ENCODE measurements at regions not wholly inside any gene's neighbourhood (a gene's known extent, or its start where the extent isn't known, plus 50 kb on each side); places are given as distances from the start of the nearest gene placed in this dataset.

GRCh38 chrX:39912126-39912525 lies 185.6 kb downstream of the BCOR start:
- TF ChIP-seq CTCF (IDR thresholded peaks at IDR 0.05; ENCODE audit: low read depth, low read length, missing control alignments), result no peak
- in situ Hi-C loops (cut with HindIII; ENCODE audit: low sequenced_read_pairs), result no loop called here
- no peak for DNase-seq (ENCODE audit: low read depth)
- H3K4me3 ChIP-seq (ENCODE audit: low read depth, low read length), result no peak overlapping the region

- in situ Hi-C loops (cut with HindIII; ENCODE audit: low sequenced_read_pairs), result no loop called here
- H3K4me3 ChIP-seq (ENCODE audit: low read depth, low read length), result no peak overlapping the region
- DNase-seq (ENCODE audit: low read depth), result no peak
- TF ChIP-seq CTCF (IDR thresholded peaks at IDR 0.05; ENCODE audit: low read depth, low read length, missing control alignments), result no peak
Observed at GRCh38 chrX:39915081-39915480, 182.7 kb downstream of the BCOR start.

- in situ Hi-C loops (cut with HindIII; ENCODE audit: low sequenced_read_pairs), result no loop called here
- no peak overlapping the region for H3K4me3 ChIP-seq (ENCODE audit: low read depth, low read length)
- DNase-seq (ENCODE audit: low read depth), result no peak
- TF ChIP-seq CTCF (IDR thresholded peaks at IDR 0.05; ENCODE audit: low read depth, low read length, missing control alignments), result no peak
Observed at GRCh38 chrX:39915596-39915995, 182.2 kb downstream of the BCOR start.

- TF ChIP-seq CTCF (IDR thresholded peaks at IDR 0.05; ENCODE audit: low read depth, low read length, missing control alignments), result no peak
- DNase-seq (ENCODE audit: low read depth), result no peak
- H3K4me3 ChIP-seq (ENCODE audit: low read depth, low read length), result no peak overlapping the region
- in situ Hi-C loops (cut with HindIII; ENCODE audit: low sequenced_read_pairs), result no loop called here
Observed at GRCh38 chrX:39921838-39922237, 175.9 kb downstream of the BCOR start.

- TF ChIP-seq CTCF (IDR thresholded peaks at IDR 0.05; ENCODE audit: low read depth, low read length, missing control alignments), result no peak
- in situ Hi-C loops (cut with HindIII; ENCODE audit: low sequenced_read_pairs), result no loop called here
- no peak for DNase-seq (ENCODE audit: low read depth)
- no peak overlapping the region for H3K4me3 ChIP-seq (ENCODE audit: low read depth, low read length)
Observed at GRCh38 chrX:39922488-39922887, 175.3 kb downstream of the BCOR start.

GRCh38 chrX:39922926-39923325 lies 174.8 kb downstream of the BCOR start:
- no peak overlapping the region for H3K4me3 ChIP-seq (ENCODE audit: low read depth, low read length)
- no peak for DNase-seq (ENCODE audit: low read depth)
- in situ Hi-C loops (cut with HindIII; ENCODE audit: low sequenced_read_pairs), result no loop called here
- no peak for TF ChIP-seq CTCF (IDR thresholded peaks at IDR 0.05; ENCODE audit: low read depth, low read length, missing control alignments)

GRCh38 chrX:39927380-39927779 lies 170.4 kb downstream of the BCOR start:
- no peak for TF ChIP-seq CTCF (IDR thresholded peaks at IDR 0.05; ENCODE audit: low read depth, low read length, missing control alignments)
- no peak overlapping the region for H3K4me3 ChIP-seq (ENCODE audit: low read depth, low read length)
- in situ Hi-C loops (cut with HindIII; ENCODE audit: low sequenced_read_pairs), result no loop called here
- no peak for DNase-seq (ENCODE audit: low read depth)
